Suprapubic skin (tissue), 4 donors: ENCODE measurements at regions not wholly inside any gene's neighbourhood (a gene's known extent, or its start where the extent isn't known, plus 50 kb on each side); places are given as distances from the start of the nearest gene placed in this dataset.

Experiments
- CTCF ChIP-seq, 2 donors: fragments of 200-600 bp in 1 of 2; fragments of 450-650 bp in 1 of 2; sonication (generic) in 1 of 2; IDR thresholded peaks; one replicate each; pipeline ENCODE4 v1.5.1; 2016 to 2019; ENCODE audit warnings: antibody characterized with exemption in 2 of 2, mild to moderate bottlenecking in 1 of 2, moderate library complexity in 1 of 2
- EP300 ChIP-seq: sonication (generic); formaldehyde crosslinking; IDR thresholded peaks from one replicate; pipeline ENCODE4 v1.6.1; 2017; ENCODE audit warnings: antibody characterized with exemption
- POLR2A ChIP-seq, 2 donors: fragments of 450-650 bp; IDR thresholded peaks; one replicate each; pipeline ENCODE4 v1.6.1; 2017; ENCODE audit warnings: antibody characterized with exemption in 2 of 2, mild to moderate bottlenecking in 2 of 2, moderate library complexity in 2 of 2
- POLR2AphosphoS5 ChIP-seq, 3 donors: sonication (generic); formaldehyde crosslinking; IDR thresholded peaks; one replicate each; pipeline ENCODE4 v1.6.1; 2017; ENCODE audit warnings: antibody characterized with exemption in 3 of 3

- no peak for TF ChIP-seq CTCF (IDR thresholded peaks at IDR 0.05)
- TF ChIP-seq POLR2A (IDR thresholded peaks at IDR 0.05): no peak
- TF ChIP-seq EP300: no peak
- TF ChIP-seq POLR2AphosphoS5 (IDR thresholded peaks at IDR 0.05): no peak
Observed at GRCh38 chr2:220226076-220226475, 598.6 kb downstream of the SLC4A3 start.
